GM23248 (cell line): ENCODE measurements at regions not wholly inside any gene's neighbourhood (a gene's known extent, or its start where the extent isn't known, plus 50 kb on each side); places are given as distances from the start of the nearest gene placed in this dataset.

ENCODE experiments used
- EZH2 ChIP-seq: fragments of 200-600 bp; sonication (generic); IDR thresholded peaks from 2 replicates; pipeline ENCODE4 v1.6.1; 2018; ENCODE audit warnings: antibody characterized with exemption, mild to moderate bottlenecking; ENCODE audit not compliant: insufficient read depth, poor library complexity, severe bottlenecking
- EZH2phosphoT487 ChIP-seq: fragments of 200-600 bp; sonication (generic); IDR thresholded peaks from 2 replicates; pipeline ENCODE4 v1.6.1; 2018; ENCODE audit warnings: antibody characterized with exemption, moderate library complexity, mild to moderate bottlenecking, low read depth; ENCODE audit not compliant: insufficient read depth

DNA sequence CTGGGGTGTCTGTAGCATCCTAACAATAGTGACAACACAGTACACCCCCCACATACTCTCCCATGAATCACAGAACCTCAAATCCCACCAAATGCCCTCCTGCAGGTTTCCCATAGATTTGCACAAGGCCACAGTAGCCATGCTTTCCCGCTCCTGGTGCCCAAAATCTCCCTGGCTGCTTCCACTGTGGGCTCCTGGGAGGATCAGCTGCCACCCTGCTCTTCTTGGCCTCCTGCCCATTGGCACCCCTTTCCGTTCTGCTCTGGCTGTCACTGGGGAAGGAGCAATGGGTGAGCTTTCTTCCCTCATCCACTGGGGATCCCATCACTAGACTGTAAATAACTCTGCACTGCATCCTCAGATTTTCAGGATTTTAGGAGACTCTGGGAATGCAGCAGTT is 92.1 kb upstream of the SLC24A5 start:
- TF ChIP-seq EZH2 (no peak), EZH2phosphoT487 (no peak)
